ENCODE measurements at regions not wholly inside any gene's neighbourhood (a gene's known extent, or its start where the extent isn't known, plus 50 kb on each side); places are given as distances from the start of the nearest gene placed in this dataset.
"Not testable (repeated sequence)": the region's sequence is repeated elsewhere in the genome, so short reads cannot be mapped to it uniquely, and the experiment has no call there.

GRCh38 chr7:110181768-110182167, 909.2 kb upstream of the LRRN3 start:
- no peak for DNase-seq

- DNase-seq, result no peak
Observed at GRCh38 chr7:110186334-110186733, 904.6 kb upstream of the LRRN3 start.

- no peak for DNase-seq
Observed at GRCh38 chr7:110187877-110188554, 902.9 kb upstream of the LRRN3 start.

GRCh38 chr7:110204527-110204926, 886.4 kb upstream of the LRRN3 start:
- DNase-seq, result no peak

- no peak for DNase-seq
Observed at GRCh38 chr7:110205899-110206298, 885.0 kb upstream of the LRRN3 start.

- no peak for DNase-seq
Observed at GRCh38 chr7:110209884-110210283, 881.0 kb upstream of the LRRN3 start.

GRCh38 chr7:110210941-110211608, 879.9 kb upstream of the LRRN3 start:
- no peak for DNase-seq

GRCh38 chr7:110224643-110225042, 866.3 kb upstream of the LRRN3 start:
- no peak for DNase-seq

GRCh38 chr7:110246118-110246517, 844.8 kb upstream of the LRRN3 start:
- no peak for DNase-seq

GRCh38 chr7:110253093-110253492, 837.8 kb upstream of the LRRN3 start:
- no peak for DNase-seq

- DNase-seq, result no peak
Observed at GRCh38 chr7:110257673-110258072, 833.3 kb upstream of the LRRN3 start.

GRCh38 chr7:110262251-110262650, 828.7 kb upstream of the LRRN3 start:
- no peak for DNase-seq

GRCh38 chr7:110264288-110264687, 826.6 kb upstream of the LRRN3 start:
- no peak for DNase-seq

- no peak for DNase-seq
Observed at GRCh38 chr7:110281362-110281761, 809.6 kb upstream of the LRRN3 start.

GRCh38 chr7:110283056-110283455, 807.9 kb upstream of the LRRN3 start:
- DNase-seq, result no peak

GRCh38 chr7:110291430-110291829, 799.5 kb upstream of the LRRN3 start:
- DNase-seq, result no peak

- DNase-seq, result no peak
Observed at GRCh38 chr7:110296321-110296720, 794.6 kb upstream of the LRRN3 start.

- DNase-seq, result no peak
Observed at GRCh38 chr7:110307776-110308175, 783.2 kb upstream of the LRRN3 start.

- no peak for DNase-seq
Observed at GRCh38 chr7:110308791-110309190, 782.1 kb upstream of the LRRN3 start.

GRCh38 chr7:110309941-110310340, 781.0 kb upstream of the LRRN3 start:
- no peak for DNase-seq

- DNase-seq, result no peak
Observed at GRCh38 chr7:110311556-110311955, 779.4 kb upstream of the LRRN3 start.

- no peak for DNase-seq
Observed at GRCh38 chr7:110317541-110318265, 773.2 kb upstream of the LRRN3 start.

GRCh38 chr7:110320285-110320684, 770.6 kb upstream of the LRRN3 start:
- not testable (repeated sequence) for DNase-seq

- no peak for DNase-seq
Observed at GRCh38 chr7:110322796-110323195, 768.1 kb upstream of the LRRN3 start.

All from activated effector memory CD4-positive, alpha-beta T cell treated with anti-CD3 and anti-CD28 coated beads, Interleukin-2, amount 50 U/mL, for 16 hours (primary cell).